ENCODE measurements at regions not wholly inside any gene's neighbourhood (a gene's known extent, or its start where the extent isn't known, plus 50 kb on each side); places are given as distances from the start of the nearest gene placed in this dataset.

DNA sequence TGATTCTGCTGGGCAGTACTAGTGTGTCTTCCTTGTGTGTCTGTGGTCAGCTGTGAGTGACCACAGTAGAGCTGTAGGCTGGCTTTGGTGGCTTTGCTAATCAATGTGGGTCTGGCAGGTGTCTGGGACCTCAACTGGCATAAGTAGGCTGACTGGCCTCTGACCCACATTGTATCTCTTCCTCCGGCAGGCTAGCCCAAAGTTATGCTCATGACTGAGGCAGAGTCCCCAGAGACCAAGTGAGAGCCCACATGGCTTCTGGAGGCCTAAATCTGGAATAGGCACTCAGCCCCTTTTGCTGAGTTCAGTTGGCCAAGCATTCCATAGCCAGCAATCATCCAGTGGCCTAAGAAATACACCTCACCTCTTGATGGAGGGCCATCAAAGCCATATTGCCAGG is 289.1 kb upstream of the SUCLG2 start:
- TF ChIP-seq PPARA (CRISPR knock-in tag; IDR thresholded peaks at IDR 0.05; ENCODE audit: borderline replicate concordance) (no peak), ZFP3 (CRISPR knock-in tag; IDR thresholded peaks at IDR 0.05) (no peak), BACH2 (CRISPR knock-in tag; IDR thresholded peaks at IDR 0.05; ENCODE audit: borderline replicate concordance) (no peak), ZFP30 (CRISPR knock-in tag; IDR thresholded peaks at IDR 0.05) (no peak), ISL1 (CRISPR knock-in tag; IDR thresholded peaks at IDR 0.05) (no peak), CSDC2 (CRISPR knock-in tag; IDR thresholded peaks at IDR 0.05) (no peak)
- TF ChIP-seq, protein P1, sequence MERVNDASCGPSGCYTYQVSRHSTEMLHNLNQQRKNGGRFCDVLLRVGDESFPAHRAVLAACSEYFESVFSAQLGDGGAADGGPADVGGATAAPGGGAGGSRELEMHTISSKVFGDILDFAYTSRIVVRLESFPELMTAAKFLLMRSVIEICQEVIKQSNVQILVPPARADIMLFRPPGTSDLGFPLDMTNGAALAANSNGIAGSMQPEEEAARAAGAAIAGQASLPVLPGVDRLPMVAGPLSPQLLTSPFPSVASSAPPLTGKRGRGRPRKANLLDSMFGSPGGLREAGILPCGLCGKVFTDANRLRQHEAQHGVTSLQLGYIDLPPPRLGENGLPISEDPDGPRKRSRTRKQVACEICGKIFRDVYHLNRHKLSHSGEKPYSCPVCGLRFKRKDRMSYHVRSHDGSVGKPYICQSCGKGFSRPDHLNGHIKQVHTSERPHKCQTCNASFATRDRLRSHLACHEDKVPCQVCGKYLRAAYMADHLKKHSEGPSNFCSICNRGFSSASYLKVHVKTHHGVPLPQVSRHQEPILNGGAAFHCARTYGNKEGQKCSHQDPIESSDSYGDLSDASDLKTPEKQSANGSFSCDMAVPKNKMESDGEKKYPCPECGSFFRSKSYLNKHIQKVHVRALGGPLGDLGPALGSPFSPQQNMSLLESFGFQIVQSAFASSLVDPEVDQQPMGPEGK (CRISPR knock-in tag; IDR thresholded peaks at IDR 0.05; ENCODE audit: borderline replicate concordance) = no peak

All from SK-N-SH treated with all-trans-retinoic acid at 6 μM for 48 hours (cell line).